CD4-positive, alpha-beta T cell treated with Interleukin-2 at 100 ng/mL for 4 hours (primary cell): ENCODE measurements at regions not wholly inside any gene's neighbourhood (a gene's known extent, or its start where the extent isn't known, plus 50 kb on each side); places are given as distances from the start of the nearest gene placed in this dataset.

Experiments
- DNase-seq: peaks from one replicate; pipeline ENCODE4 v3.0.0-alpha.2; 2020; ENCODE audit warnings: low spot score

GRCh38 chr21:31500071-31500470 is 156.0 kb upstream of the TIAM1 start:
- DNase-seq, result no peak

- DNase-seq, result no peak
These were observed 154.9 kb upstream of the TIAM1 start for GRCh38 chr21:31498985-31499384.

- no peak for DNase-seq
These were observed 153.9 kb upstream of the TIAM1 start for GRCh38 chr21:31497914-31498313.

DNA sequence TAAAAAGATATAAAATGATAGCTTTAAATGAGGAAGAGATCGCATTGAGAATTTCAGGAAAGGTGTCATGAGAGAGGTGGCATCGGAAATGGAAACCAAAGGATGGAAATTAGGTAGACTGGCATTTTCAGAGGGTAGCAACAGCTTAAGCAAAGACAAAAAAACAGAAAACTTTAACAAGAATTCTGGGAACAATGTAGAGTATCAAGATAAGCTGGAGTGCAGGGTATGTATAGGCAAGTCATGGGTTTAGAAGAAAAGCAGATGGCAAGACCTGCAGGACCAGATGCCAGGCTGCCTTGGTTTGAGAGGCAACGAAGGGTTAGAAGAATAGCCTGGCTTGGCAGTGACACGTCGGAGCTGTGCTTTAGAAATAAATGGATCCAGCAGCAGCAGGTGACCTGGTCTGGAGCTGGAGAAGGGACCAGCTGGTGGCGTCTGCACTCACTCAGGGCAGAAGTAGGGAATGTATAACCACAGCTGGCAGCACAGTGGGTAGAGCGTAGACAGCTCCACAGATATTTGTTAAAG is 149.4 kb upstream of the TIAM1 start:
- DNase-seq, result no peak

DNA sequence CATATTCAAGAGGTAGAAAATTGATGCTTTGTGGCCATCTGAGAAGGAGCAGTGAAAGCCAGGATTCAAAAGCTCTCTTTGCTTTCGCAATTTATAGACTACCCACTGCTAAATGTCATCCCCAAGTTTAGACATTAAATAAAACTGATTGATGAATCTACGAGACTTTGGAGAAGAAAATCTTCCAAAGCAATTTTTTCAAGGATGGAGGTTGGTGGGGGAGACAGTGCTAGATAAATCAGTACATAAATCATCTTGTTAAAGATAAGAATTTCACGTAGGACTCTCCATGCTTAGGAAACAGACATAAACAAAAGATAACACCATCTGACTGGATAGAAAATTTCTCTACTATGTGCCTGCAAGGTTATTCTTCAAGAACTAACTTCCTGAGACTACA is 147.6 kb upstream of the TIAM1 start:
- DNase-seq, result no peak

- DNase-seq, result no peak
These were observed 146.4 kb upstream of the TIAM1 start for GRCh38 chr21:31490443-31490842.

DNA sequence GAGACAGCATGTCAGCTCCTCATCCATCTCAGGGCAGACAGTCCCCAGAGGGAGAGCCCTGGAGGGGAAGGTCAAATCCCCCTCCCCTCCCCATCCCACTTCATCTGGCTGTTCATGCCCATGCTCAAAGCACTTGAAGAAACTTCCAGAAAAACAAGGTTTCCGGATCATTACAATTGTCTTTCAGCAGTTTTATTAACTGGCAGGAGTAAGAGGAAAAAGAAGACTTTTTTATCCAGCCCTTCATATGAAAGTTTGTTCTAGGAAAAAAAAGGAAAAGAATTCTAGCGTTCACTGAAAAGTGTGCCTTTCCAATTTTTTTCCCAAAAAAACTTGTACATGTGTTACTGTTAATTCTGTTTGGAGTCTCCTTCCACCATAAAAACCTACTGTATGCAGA is 145.7 kb upstream of the TIAM1 start:
- no peak for DNase-seq

DNA sequence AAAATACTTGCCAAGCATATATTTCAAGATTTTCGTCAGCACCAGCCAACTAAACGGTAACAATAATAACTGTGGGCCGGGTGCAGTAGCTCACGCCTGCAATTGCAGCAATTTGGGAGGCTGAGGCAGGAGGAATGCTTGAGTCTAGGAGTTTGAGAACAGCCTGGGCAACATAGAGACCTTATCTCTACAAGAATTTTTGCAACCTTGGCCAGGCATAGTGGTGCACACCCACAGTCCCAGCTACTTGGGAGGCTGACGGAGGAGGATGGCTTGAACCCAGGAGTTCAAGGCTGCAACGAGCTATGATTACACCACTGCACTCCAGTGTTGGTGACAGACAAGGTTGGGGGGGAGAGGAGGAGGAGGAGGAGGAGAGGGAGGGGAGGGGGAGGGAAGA is 145.0 kb upstream of the TIAM1 start:
- no peak for DNase-seq

DNA sequence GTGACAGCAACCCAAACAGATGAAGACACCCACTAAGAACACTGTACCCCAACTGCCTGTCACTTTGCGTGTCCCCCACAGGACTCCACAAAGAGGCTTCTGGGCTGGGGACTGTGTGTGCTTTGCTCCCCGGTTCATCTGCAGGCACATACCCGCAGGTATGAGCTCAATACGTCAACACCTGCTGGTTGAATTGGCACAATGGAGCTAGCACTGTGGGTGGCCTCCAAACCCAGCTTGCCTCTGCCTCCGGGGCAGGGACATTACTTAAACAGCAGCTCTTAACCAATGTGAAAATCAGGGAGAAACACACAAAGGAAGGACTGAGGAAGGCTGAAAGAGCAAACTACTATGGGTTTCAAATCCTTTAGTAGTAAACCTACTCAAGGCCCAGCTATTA is 140.2 kb upstream of the TIAM1 start:
- DNase-seq, result no peak

GRCh38 chr21:31483146-31483545 is 139.1 kb upstream of the TIAM1 start:
- no peak for DNase-seq

- no peak for DNase-seq
These were observed 138.4 kb upstream of the TIAM1 start for GRCh38 chr21:31482460-31482859.

DNA sequence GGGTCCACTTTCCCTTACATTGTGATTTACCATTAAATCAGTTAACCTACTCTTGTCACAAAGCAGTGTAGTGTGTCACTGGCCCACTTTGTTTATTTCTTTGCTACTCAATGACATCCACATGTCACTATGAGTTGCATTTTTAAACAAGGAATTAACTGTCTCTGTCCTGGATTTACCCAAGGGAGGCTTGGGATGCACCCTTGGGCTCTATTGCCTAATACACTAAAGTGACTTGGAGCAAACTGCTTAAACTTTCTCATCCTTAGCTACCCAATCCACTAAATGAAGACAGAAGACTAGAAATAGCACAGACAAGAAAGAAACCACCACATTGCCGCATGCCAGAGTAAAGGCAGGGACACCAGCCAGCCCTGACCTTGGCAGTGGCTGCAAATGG is 136.2 kb upstream of the TIAM1 start:
- no peak for DNase-seq

DNA sequence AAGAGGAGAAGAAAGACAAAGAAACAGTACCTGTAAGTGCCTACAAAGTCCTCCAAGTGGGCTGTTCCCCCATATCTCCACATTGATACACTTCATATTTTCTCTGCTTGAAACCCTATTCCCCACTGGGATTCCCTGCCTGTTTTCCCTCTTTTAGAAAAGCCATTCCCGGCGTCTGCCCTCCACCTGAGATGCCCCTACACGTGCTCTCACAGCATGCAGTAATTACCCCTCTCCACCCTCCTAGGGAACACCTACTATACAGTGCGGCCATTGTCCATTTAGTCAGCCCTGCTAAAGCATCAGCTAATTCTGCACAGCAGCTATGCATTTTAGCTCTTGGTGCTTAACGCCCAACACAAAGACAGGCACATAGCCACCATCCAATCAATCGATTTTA is 135.7 kb upstream of the TIAM1 start:
- no peak for DNase-seq

DNA sequence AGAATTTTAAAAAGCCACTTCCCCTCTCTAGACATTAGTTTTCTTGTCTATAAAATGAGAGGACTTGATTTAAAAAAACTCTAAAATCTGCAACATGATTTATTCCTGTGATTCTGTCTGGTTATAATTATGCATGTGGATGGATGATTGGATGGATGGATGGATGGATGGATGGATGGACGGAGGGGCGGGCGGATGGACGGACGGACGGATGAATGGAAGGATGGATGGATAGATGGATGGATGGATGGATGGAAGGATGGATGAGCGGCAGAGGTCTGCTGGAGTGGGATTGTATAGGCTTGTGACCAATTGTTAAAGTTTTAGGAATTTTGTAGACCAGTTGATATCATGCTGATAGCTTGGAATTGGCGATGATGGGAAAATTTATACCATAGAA is 135.2 kb upstream of the TIAM1 start:
- DNase-seq, result no peak

- DNase-seq, result no peak
These were observed 132.4 kb upstream of the TIAM1 start for GRCh38 chr21:31476263-31477022.

DNA sequence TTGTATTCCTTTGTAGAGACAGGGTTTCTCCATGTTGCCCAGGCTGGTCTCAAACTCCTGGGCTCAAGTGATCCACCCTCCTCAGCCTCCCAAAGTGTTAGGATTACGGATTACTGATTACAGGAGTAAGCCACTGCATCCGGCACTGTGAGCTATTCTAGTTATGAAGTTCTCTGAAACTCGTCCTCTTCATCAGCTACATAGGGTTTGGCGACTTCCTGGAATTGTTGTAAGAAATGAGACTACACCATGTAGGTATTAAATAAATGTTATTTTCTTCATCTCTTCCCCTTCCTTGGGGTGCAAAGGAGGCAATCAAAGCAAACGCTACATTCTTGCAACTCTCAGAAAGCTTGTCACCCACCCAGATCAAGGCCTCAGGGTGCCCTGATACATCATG is 131.2 kb upstream of the TIAM1 start:
- DNase-seq, result no peak

DNA sequence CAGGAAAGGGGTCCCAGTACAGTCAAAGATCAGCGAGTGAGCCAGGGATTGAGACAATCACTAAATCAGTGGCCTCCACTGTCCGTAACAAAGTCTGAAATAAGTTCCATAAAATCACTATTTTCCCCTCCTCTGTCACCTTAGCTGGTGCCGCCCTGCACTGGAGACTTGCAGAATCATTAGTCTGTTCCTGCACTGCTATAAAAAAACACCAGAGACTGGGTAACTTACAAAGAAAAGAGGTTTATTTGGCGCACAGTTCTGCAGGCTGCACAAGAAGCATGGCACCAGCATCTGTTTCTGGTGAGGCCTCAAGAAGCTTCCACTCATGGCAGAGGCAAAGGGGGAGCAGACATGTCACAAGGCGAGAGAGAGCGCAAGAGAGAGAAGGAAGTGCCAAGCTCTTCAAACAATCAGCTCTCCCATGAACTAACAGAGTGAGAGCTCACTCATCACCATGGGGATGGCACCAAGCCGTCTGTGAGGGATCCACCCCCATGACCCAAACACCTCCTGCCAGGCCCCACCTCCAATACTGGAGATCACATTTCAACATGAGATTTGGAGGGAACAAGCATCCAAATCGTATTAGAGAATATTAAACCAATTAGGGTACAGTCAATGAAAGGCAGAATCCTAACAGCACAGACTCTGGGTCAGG is 129.8 kb upstream of the TIAM1 start:
- no peak for DNase-seq

- DNase-seq, result no peak
These were observed 127.8 kb upstream of the TIAM1 start for GRCh38 chr21:31471865-31472264.

DNA sequence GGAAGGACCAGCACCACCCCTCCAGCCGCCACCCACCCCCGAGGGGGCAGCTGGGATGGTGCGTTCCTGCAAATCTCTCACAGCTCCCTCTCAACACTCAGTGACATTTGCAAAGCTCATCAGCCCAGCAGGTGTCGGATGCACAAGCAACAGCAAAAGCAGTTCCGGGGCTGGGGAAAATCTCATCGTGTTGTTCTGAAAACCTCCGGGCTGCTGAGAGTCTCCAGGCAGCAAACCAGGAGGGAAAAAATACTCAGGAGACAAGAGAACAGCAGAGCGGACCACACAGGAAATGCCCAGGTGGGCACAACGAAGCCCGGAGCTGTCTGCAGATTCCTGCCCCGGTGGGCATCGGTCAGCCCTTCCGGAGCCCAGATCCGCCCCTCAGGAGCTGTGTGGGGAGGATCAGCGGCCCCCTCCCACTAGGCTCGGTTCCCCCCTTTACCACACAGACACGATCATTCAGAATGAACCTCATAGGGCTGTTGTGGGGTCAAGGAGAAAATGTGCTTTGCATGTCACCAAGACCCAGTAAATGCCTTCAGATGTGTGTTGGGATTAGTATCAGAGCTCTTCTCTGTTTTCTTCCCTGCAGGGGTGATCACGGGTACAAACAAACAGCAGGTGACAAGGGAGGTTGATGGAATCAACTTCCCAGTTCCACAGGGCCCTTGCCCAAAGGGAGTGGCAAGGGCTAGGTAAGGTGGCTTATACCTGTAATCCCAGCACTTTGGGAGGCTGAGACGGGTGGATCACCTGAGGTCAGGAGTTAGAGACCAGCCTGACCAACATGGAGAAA is 127.0 kb upstream of the TIAM1 start:
- no peak for DNase-seq

DNA sequence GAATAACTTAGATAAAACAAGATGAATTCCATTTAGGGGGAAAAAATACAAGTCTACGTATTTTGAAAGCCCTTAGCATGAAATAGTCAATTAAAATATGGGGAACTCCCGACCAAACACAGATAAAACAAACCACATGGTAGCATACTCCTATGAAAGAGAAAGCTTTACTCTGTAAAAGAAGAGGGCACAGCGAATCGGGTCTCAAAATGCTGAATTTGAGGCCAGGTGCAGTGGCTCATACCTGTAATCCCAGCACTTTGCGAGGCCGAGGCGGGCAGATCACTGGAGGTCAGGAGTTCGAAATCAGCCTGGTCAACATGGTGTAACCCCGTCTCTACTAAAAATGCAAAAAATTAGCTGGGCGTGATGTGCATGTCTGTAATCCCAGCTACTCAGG is 116.9 kb upstream of the TIAM1 start:
- peak; percentile 11 for DNase-seq

DNA sequence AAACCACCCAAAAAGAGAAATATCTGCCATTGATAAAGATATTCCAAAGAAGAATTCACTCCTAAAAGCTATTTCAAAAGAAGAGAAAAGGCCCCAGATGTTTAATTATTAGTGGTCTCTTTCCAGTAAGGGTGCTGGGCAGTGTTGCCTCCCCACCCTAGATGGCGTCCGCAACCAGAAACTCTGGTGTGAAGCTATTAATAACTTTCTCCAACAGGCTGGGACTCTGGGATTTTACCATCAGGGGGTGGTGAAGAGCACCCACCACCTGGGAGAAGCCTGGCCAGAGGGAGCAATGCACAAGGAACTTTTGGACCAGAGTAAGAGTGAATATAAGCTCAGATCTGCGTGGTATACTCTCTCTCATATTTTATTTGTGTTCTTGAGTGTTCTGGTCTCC is 115.4 kb upstream of the TIAM1 start:
- no peak for DNase-seq

DNA sequence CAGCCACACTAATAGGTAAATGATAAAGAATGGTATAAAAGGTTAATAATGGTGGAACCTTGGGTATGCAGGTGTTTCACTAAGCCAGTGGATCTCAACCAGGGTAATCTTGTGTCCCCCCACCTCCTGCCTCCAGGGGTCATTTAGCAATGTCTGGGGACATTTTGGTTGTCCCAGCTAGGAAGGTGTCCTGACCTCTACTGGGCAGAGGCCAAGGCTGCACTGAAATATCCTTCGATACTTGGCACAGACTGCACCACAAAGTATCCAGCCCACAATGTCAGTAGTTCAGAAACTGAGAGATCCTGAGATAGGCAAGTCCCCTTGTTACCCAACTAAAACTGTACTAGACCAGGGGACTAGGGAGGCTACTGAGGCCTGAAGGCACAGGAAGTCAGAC is 113.6 kb upstream of the TIAM1 start:
- no peak for DNase-seq

- no peak for DNase-seq
These were observed 112.1 kb upstream of the TIAM1 start for GRCh38 chr21:31456201-31456600.
